Sigmoid colon (tissue), 4 donors: ENCODE measurements at regions not wholly inside any gene's neighbourhood (a gene's known extent, or its start where the extent isn't known, plus 50 kb on each side); places are given as distances from the start of the nearest gene placed in this dataset.

Experiments
- CTCF ChIP-seq, 4 experiments: fragments of 450-650 bp in 3 of 4; fragments of 200-600 bp in 1 of 4; IDR thresholded peaks; one replicate each; pipeline ENCODE4 v1.5.1; 2016 to 2019; ENCODE audit warnings: antibody characterized with exemption in 4 of 4, mild to moderate bottlenecking in 3 of 4, moderate library complexity in 2 of 4
- POLR2AphosphoS5 ChIP-seq, 4 donors: sonication (generic); formaldehyde crosslinking; IDR thresholded peaks; one replicate each; pipeline ENCODE4 v1.6.1; 2017; ENCODE audit warnings: antibody characterized with exemption in 4 of 4

GRCh38 chr5:92594031-92594430 is 987.0 kb downstream of the NR2F1-AS1 start:
- TF ChIP-seq CTCF (IDR thresholded peaks at IDR 0.05): no peak
- no peak for TF ChIP-seq POLR2AphosphoS5 (IDR thresholded peaks at IDR 0.05)
